ENCODE measurements at regions not wholly inside any gene's neighbourhood (a gene's known extent, or its start where the extent isn't known, plus 50 kb on each side); places are given as distances from the start of the nearest gene placed in this dataset.

- H3K36me3 Mint-ChIP-seq, result no peaks in the 10 kb centered on the region
- H3K27me3 Mint-ChIP-seq, result peaks cover 8% of the 10 kb centered on the region
- DNase-seq, result no peak
- H3K4me1 Mint-ChIP-seq, result no peaks in the 10 kb centered on the region
- CTCF ChIA-PET, result interaction anchor here (1.3 kb wide), 1 partner anchor 21 kb away, joined by 3 read pairs; no protein-coding TSS in a partner anchor
- no peak overlapping the region for H3K4me3 Mint-ChIP-seq
- H3K27ac Mint-ChIP-seq, result peak overlapping the region; percentile 2
- H3K9me3 Mint-ChIP-seq, result no peaks in the 10 kb centered on the region
These were observed 235.1 kb downstream of the CLIC5 start for GRCh38 chr6:45780523-45780922.

- Mint-ChIP-seq H3K27me3 (no peaks in the 10 kb centered on the region), H3K4me3 (no peak overlapping the region), H3K36me3 (no peaks in the 10 kb centered on the region), H3K27ac (no peak overlapping the region), H3K4me1 (no peaks in the 10 kb centered on the region), H3K9me3 (no peaks in the 10 kb centered on the region)
- CTCF ChIA-PET, result no interaction called here
- no peak for DNase-seq
These were observed 240.5 kb downstream of the CLIC5 start for GRCh38 chr6:45775026-45775697.

GRCh38 chr6:45773906-45774305 lies 241.8 kb downstream of the CLIC5 start:
- Mint-ChIP-seq H3K27me3 (no peaks in the 10 kb centered on the region), H3K36me3 (no peaks in the 10 kb centered on the region), H3K4me3 (no peak overlapping the region), H3K9me3 (no peaks in the 10 kb centered on the region), H3K4me1 (no peaks in the 10 kb centered on the region), H3K27ac (no peak overlapping the region)
- no peak for DNase-seq
- CTCF ChIA-PET, result interaction anchor here (2.0 kb wide), 1 partner anchor 9 kb away, joined by 5 read pairs; no protein-coding TSS in a partner anchor

- Mint-ChIP-seq H3K4me3 (no peak overlapping the region), H3K27ac (no peak overlapping the region), H3K27me3 (no peaks in the 10 kb centered on the region), H3K36me3 (no peaks in the 10 kb centered on the region), H3K9me3 (no peaks in the 10 kb centered on the region), H3K4me1 (no peaks in the 10 kb centered on the region)
- DNase-seq, result no peak
- CTCF ChIA-PET, result interaction anchor here (2.0 kb wide), 1 partner anchor 8 kb away, joined by 5 read pairs; no protein-coding TSS in a partner anchor
These were observed 242.7 kb downstream of the CLIC5 start for GRCh38 chr6:45772886-45773495.

GRCh38 chr6:45772051-45772450 lies 243.6 kb downstream of the CLIC5 start:
- Mint-ChIP-seq H3K27ac (no peak overlapping the region), H3K9me3 (peaks cover 1% of the 10 kb centered on the region), H3K27me3 (no peaks in the 10 kb centered on the region), H3K4me1 (no peaks in the 10 kb centered on the region), H3K4me3 (no peak overlapping the region), H3K36me3 (no peaks in the 10 kb centered on the region)
- CTCF ChIA-PET, result no interaction called here
- no peak for DNase-seq

- no peak overlapping the region for H3K4me3 Mint-ChIP-seq
- no peaks in the 10 kb centered on the region for H3K4me1 Mint-ChIP-seq
- peaks cover 12% of the 10 kb centered on the region for H3K9me3 Mint-ChIP-seq
- DNase-seq, result no peak
- no peak overlapping the region for H3K27ac Mint-ChIP-seq
- H3K36me3 Mint-ChIP-seq, result peaks cover 1% of the 10 kb centered on the region
- CTCF ChIA-PET, result no interaction called here
- H3K27me3 Mint-ChIP-seq, result peaks cover 25% of the 10 kb centered on the region
These were observed 252.4 kb downstream of the CLIC5 start for GRCh38 chr6:45763281-45763680.

GRCh38 chr6:45759472-45759810 lies 256.2 kb downstream of the CLIC5 start:
- Mint-ChIP-seq H3K9me3 (peaks cover 10% of the 10 kb centered on the region), H3K27ac (no peak overlapping the region), H3K27me3 (peaks cover 26% of the 10 kb centered on the region), H3K36me3 (peaks cover 1% of the 10 kb centered on the region), H3K4me1 (no peaks in the 10 kb centered on the region), H3K4me3 (no peak overlapping the region)
- CTCF ChIA-PET, result no interaction called here
- no peak for DNase-seq

- CTCF ChIA-PET, result no interaction called here
- peaks cover 1% of the 10 kb centered on the region for H3K36me3 Mint-ChIP-seq
- no peak overlapping the region for H3K4me3 Mint-ChIP-seq
- peaks cover 26% of the 10 kb centered on the region for H3K27me3 Mint-ChIP-seq
- no peak overlapping the region for H3K27ac Mint-ChIP-seq
- no peak for DNase-seq
- H3K4me1 Mint-ChIP-seq, result no peaks in the 10 kb centered on the region
- peaks cover 8% of the 10 kb centered on the region for H3K9me3 Mint-ChIP-seq
These were observed 256.7 kb downstream of the CLIC5 start for GRCh38 chr6:45758787-45759471.

- DNase-seq, result no peak
- no peaks in the 10 kb centered on the region for H3K4me1 Mint-ChIP-seq
- H3K27ac Mint-ChIP-seq, result no peak overlapping the region
- no peaks in the 10 kb centered on the region for H3K36me3 Mint-ChIP-seq
- peaks cover 22% of the 10 kb centered on the region for H3K27me3 Mint-ChIP-seq
- CTCF ChIA-PET, result interaction anchor here (0.7 kb wide), 1 partner anchor 43 kb away, joined by 3 read pairs; no protein-coding TSS in a partner anchor
- H3K9me3 Mint-ChIP-seq, result no peaks in the 10 kb centered on the region
- H3K4me3 Mint-ChIP-seq, result no peak overlapping the region
These were observed 258.1 kb downstream of the CLIC5 start for GRCh38 chr6:45757443-45758130.

- H3K27me3 Mint-ChIP-seq, result peaks cover 20% of the 10 kb centered on the region
- no peaks in the 10 kb centered on the region for H3K4me1 Mint-ChIP-seq
- CTCF ChIA-PET, result no interaction called here
These were observed 259.1 kb downstream of the CLIC5 start for GRCh38 chr6:45756606-45757005.

GRCh38 chr6:45754432-45754831 lies 261.2 kb downstream of the CLIC5 start:
- H3K36me3 Mint-ChIP-seq, result no peaks in the 10 kb centered on the region
- no peak overlapping the region for H3K27ac Mint-ChIP-seq
- H3K4me1 Mint-ChIP-seq, result no peaks in the 10 kb centered on the region
- no peaks in the 10 kb centered on the region for H3K9me3 Mint-ChIP-seq
- CTCF ChIA-PET, result interaction anchor here (1.3 kb wide), 1 partner anchor 12 kb away, joined by 3 read pairs; no protein-coding TSS in a partner anchor
- no peak overlapping the region for H3K4me3 Mint-ChIP-seq
- peaks cover 24% of the 10 kb centered on the region for H3K27me3 Mint-ChIP-seq
- DNase-seq, result no peak

More at GRCh38 chr6:45756606-45757005, 259.1 kb downstream of the CLIC5 start:
- Mint-ChIP-seq H3K36me3 (no peaks in the 10 kb centered on the region), H3K4me3 (no peak overlapping the region), H3K27ac (no peak overlapping the region), H3K9me3 (no peaks in the 10 kb centered on the region)
- no peak for DNase-seq

- no peak overlapping the region for H3K4me3 Mint-ChIP-seq
- DNase-seq, result no peak
- peaks cover 13% of the 10 kb centered on the region for H3K9me3 Mint-ChIP-seq
- CTCF ChIA-PET, result no interaction called here
- H3K4me1 Mint-ChIP-seq, result peaks cover 18% of the 10 kb centered on the region
- peaks cover 13% of the 10 kb centered on the region for H3K27me3 Mint-ChIP-seq
- H3K27ac Mint-ChIP-seq, result no peak overlapping the region
- H3K36me3 Mint-ChIP-seq, result peaks cover 4% of the 10 kb centered on the region
These were observed 269.6 kb downstream of the CLIC5 start for GRCh38 chr6:45746046-45746445.

GRCh38 chr6:45743028-45743615 lies 272.5 kb downstream of the CLIC5 start:
- Mint-ChIP-seq H3K36me3 (peaks cover 4% of the 10 kb centered on the region), H3K4me3 (no peak overlapping the region), H3K27me3 (peaks cover 12% of the 10 kb centered on the region), H3K27ac (no peak overlapping the region), H3K9me3 (peaks cover 11% of the 10 kb centered on the region), H3K4me1 (peaks cover 28% of the 10 kb centered on the region)
- CTCF ChIA-PET, result no interaction called here
- DNase-seq, result no peak

- CTCF ChIA-PET, result interaction anchor here (0.7 kb wide), 1 partner anchor 12 kb away, joined by 3 read pairs; no protein-coding TSS in a partner anchor
- Mint-ChIP-seq H3K4me1 (peaks cover 33% of the 10 kb centered on the region), H3K27ac (no peak overlapping the region), H3K9me3 (peaks cover 8% of the 10 kb centered on the region), H3K27me3 (peaks cover 12% of the 10 kb centered on the region), H3K36me3 (peaks cover 2% of the 10 kb centered on the region), H3K4me3 (no peak overlapping the region)
- DNase-seq, result no peak
These were observed 273.1 kb downstream of the CLIC5 start for GRCh38 chr6:45742591-45742990.
